ENCODE measurements at regions not wholly inside any gene's neighbourhood (a gene's known extent, or its start where the extent isn't known, plus 50 kb on each side); places are given as distances from the start of the nearest gene placed in this dataset.

DNA sequence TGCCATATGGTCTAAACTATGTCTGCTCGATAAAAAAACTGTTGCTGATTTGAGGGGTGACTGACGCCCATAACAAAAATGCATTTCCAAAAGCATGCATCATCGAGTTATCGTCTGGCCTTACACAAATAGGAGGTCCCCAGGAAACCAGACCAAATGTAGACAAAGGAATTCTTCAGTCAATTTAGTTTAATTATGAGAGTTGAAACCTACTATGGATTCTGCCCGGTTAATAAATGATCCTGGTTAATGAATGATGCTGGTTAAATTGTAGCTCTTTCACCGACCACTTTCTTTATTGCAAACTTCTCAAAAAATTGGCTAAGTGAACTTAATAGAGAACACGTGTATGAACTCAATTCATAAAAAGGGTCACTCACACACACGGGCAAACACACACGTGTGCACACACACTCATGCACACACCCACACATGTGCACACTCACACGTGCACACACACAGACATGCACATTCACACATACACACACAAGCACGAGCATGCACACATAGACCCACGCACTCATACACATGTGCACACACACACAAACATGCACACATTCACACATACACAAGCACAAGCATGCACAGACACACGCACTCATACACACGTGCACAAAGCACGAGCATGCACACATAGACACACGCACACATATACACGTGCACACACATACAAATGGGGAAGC lies 59.0 kb upstream of the SALL3 start:
- dilution Hi-C loops (cut with MboI; ENCODE audit: extremely low pct_ligation_motif_present, low sequenced_read_pairs), result no loop called here

DNA sequence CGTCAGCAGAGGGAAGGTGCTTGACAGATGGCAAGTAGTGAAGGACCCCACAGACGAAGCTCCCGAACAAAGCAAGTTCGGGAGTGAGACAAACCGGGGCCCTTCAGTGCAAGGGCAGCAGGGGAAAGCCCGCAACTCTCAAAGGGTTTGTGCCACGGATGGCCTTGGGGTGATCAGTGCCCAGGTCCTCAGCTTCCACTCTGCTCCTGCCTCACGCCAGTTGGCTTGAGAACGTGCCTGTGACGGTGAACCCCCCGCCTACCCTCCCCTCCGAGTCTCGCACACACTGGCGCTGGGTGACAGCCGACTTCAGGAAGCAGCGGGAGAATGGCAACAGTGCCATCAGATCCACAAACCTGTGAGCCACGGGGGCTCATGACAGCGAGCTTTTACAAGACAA lies 56.8 kb upstream of the SALL3 start:
- DNase-seq (ENCODE audit: low read depth, low spot score) (no peak), FAIRE-seq (no peak)
- H3K79me2 ChIP-seq (ENCODE audit: control insufficient read depth, insufficient read depth, low read length), result no peaks in the 10 kb centered on the region
- TF ChIP-seq, protein P1, sequence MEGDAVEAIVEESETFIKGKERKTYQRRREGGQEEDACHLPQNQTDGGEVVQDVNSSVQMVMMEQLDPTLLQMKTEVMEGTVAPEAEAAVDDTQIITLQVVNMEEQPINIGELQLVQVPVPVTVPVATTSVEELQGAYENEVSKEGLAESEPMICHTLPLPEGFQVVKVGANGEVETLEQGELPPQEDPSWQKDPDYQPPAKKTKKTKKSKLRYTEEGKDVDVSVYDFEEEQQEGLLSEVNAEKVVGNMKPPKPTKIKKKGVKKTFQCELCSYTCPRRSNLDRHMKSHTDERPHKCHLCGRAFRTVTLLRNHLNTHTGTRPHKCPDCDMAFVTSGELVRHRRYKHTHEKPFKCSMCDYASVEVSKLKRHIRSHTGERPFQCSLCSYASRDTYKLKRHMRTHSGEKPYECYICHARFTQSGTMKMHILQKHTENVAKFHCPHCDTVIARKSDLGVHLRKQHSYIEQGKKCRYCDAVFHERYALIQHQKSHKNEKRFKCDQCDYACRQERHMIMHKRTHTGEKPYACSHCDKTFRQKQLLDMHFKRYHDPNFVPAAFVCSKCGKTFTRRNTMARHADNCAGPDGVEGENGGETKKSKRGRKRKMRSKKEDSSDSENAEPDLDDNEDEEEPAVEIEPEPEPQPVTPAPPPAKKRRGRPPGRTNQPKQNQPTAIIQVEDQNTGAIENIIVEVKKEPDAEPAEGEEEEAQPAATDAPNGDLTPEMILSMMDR (optimal IDR thresholded peaks at IDR 0.05 in 1 of 3, IDR thresholded peaks at IDR 0.05 in 1 of 3, conservative IDR thresholded peaks at IDR 0.05 in 1 of 3; ENCODE audit: extremely low read depth in 1 of 3, insufficient read depth in 2 of 3, low read length in 3 of 3), result no peak
- TF ChIP-seq EZH2 (IDR thresholded peaks at IDR 0.05; ENCODE audit: low read length), result no peak
- no peak overlapping the region for H3K4me3 ChIP-seq (ENCODE audit: control insufficient read depth in 2 of 3, extremely low read depth in 1 of 3, insufficient read depth in 2 of 3, low read depth in 1 of 3, low read length in 3 of 3)
- no peak overlapping the region for H3K9ac ChIP-seq (ENCODE audit: control insufficient read depth, extremely low read depth, insufficient read depth, low read length)
- no peaks in the 10 kb centered on the region for H4K20me1 ChIP-seq (ENCODE audit: control insufficient read depth, extremely low read depth, insufficient read depth, low read length)
- H3K27ac ChIP-seq (ENCODE audit: control insufficient read depth, insufficient read depth, low read length), result no peak overlapping the region
- peaks cover 22% of the 10 kb centered on the region for H3K9me3 ChIP-seq (ENCODE audit: control insufficient read depth, low read depth, low read length)
- H3K9me1 ChIP-seq (ENCODE audit: control insufficient read depth, extremely low read depth, insufficient read depth, low read length), result no peaks in the 10 kb centered on the region
- no peak overlapping the region for H2AFZ ChIP-seq (ENCODE audit: control insufficient read depth, low read length)
- no peaks in the 10 kb centered on the region for H3K27me3 ChIP-seq (ENCODE audit: control insufficient read depth, extremely low read depth, insufficient read depth, low read length)
- H3K36me3 ChIP-seq (ENCODE audit: control insufficient read depth in 2 of 2, extremely low read depth in 1 of 2, insufficient read depth in 2 of 2, low read length in 2 of 2), result no peaks in the 10 kb centered on the region
- dilution Hi-C loops (cut with MboI; ENCODE audit: extremely low pct_ligation_motif_present, low sequenced_read_pairs), result no loop called here
- no peak overlapping the region for H3K4me2 ChIP-seq (ENCODE audit: control insufficient read depth, extremely low read depth, insufficient read depth, low read depth, low read length)
- no peaks in the 10 kb centered on the region for H3K4me1 ChIP-seq (ENCODE audit: control insufficient read depth, extremely low read depth, insufficient read depth, low read length)

More for the DNA sequence above, 59.0 kb upstream of the SALL3 start:
- Histone ChIP-seq H3K79me2 (ENCODE audit: control insufficient read depth, insufficient read depth, low read length) (no peaks in the 10 kb centered on the region), H3K9me1 (ENCODE audit: control insufficient read depth, extremely low read depth, insufficient read depth, low read length) (no peaks in the 10 kb centered on the region), H3K27me3 (ENCODE audit: control insufficient read depth, extremely low read depth, insufficient read depth, low read length) (no peaks in the 10 kb centered on the region), H3K27ac (ENCODE audit: control insufficient read depth, insufficient read depth, low read length) (no peak overlapping the region), H3K4me2 (ENCODE audit: control insufficient read depth, extremely low read depth, insufficient read depth, low read depth, low read length) (no peak overlapping the region), H4K20me1 (ENCODE audit: control insufficient read depth, extremely low read depth, insufficient read depth, low read length) (no peaks in the 10 kb centered on the region), H3K4me3 (ENCODE audit: control insufficient read depth in 2 of 3, extremely low read depth in 1 of 3, insufficient read depth in 2 of 3, low read depth in 1 of 3, low read length in 3 of 3) (no peak overlapping the region), H3K4me1 (ENCODE audit: control insufficient read depth, extremely low read depth, insufficient read depth, low read length) (no peaks in the 10 kb centered on the region), H2AFZ (ENCODE audit: control insufficient read depth, low read length) (no peak overlapping the region), H3K9me3 (ENCODE audit: control insufficient read depth, low read depth, low read length) (peaks cover 20% of the 10 kb centered on the region), H3K9ac (ENCODE audit: control insufficient read depth, extremely low read depth, insufficient read depth, low read length) (no peak overlapping the region), H3K36me3 (ENCODE audit: control insufficient read depth in 2 of 2, extremely low read depth in 1 of 2, insufficient read depth in 2 of 2, low read length in 2 of 2) (no peaks in the 10 kb centered on the region)
- FAIRE-seq (no peak), DNase-seq (ENCODE audit: low read depth, low spot score) (no peak)
- TF ChIP-seq, protein P1 (optimal IDR thresholded peaks at IDR 0.05 in 1 of 3, IDR thresholded peaks at IDR 0.05 in 1 of 3, conservative IDR thresholded peaks at IDR 0.05 in 1 of 3; ENCODE audit: extremely low read depth in 1 of 3, insufficient read depth in 2 of 3, low read length in 3 of 3), result no peak
- TF ChIP-seq EZH2 (IDR thresholded peaks at IDR 0.05; ENCODE audit: low read length), result no peak

Data from keratinocyte (primary cell).